Fibroblast of mammary gland (primary cell): ENCODE measurements at regions not wholly inside any gene's neighbourhood (a gene's known extent, or its start where the extent isn't known, plus 50 kb on each side); places are given as distances from the start of the nearest gene placed in this dataset.

Source experiments
- DNase-seq: peaks from one replicate; pipeline ENCODE4 v3.0.0-alpha.2; 2010; ENCODE audit warnings: low read depth
- H3K4me3 ChIP-seq: 2 replicates; pipeline ENCODE4 v1.5.1; 2011; ENCODE audit warnings: low read depth, mild to moderate bottlenecking, low read length, moderate library complexity; ENCODE audit not compliant: control insufficient read depth
- CTCF ChIP-seq: conservative IDR thresholded peaks from 2 replicates; pipeline ENCODE4 v1.5.1; 2011; ENCODE audit warnings: low read depth, low read length, inconsistent platforms; ENCODE audit not compliant: control insufficient read depth, insufficient read depth

GRCh38 chr3:103126115-103126514 is 691.3 kb downstream of the ZPLD1 start:
- H3K4me3 ChIP-seq, result no peak overlapping the region
- DNase-seq, result no peak
- TF ChIP-seq CTCF, result no peak

DNA sequence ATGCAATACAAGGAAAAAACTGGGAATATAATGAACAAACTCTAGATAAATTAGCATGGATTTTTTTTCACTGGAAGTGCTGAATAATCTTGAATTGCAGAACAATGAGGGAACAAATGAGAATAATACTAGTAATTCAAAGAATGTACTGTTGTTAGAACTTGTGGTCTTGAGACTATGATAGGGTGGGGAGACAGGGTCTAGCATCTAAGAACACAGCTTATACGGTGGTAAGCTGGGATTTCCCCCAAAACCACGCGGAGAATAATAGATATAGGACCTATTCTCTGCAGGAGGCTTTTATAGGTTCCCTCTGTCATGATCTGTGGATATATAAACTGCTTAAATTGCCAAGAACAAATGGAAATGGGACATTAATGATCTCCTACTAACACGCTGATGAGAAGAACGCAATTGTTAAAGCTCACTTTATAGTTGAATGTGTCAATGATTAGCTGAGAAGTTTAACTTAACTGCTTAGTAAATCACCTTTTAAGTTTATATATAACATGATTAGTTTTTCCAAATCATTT is 692.3 kb downstream of the ZPLD1 start:
- no peak overlapping the region for H3K4me3 ChIP-seq
- DNase-seq, result no peak
- TF ChIP-seq CTCF, result no peak

GRCh38 chr3:103127737-103128136 is 692.9 kb downstream of the ZPLD1 start:
- TF ChIP-seq CTCF, result no peak
- H3K4me3 ChIP-seq, result no peak overlapping the region
- DNase-seq, result no peak

DNA sequence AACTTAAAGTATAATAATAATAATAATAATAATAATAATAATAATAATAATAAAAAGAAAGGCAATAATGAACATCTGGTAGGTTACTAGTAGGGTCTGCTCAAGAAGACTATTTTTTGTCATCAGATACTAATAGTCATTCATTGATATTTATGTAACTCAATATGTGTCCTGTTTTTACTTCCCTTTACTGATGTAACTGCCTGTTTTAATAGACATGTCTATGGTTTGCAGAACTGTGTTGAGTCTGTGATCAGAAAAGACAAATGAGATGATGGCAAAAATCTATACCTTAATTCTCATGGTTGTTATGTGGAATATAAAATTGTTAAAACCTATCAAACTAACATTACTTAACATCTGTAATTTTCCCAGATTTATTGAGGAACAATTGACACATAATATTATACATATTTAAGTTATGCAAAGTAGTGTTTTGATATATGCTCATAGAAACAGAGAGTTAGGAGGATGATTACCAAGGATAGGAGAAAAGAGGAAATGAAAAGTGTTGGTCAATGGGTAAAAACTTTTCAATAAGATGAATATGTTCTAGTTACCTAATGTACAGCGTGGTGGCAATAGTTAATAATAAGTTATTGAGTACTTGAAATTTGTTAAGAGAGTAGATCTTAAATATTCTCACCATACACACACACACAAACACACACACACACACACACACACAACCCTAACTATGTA is 699.4 kb downstream of the ZPLD1 start:
- DNase-seq, result no peak
- H3K4me3 ChIP-seq, result no peak overlapping the region
- TF ChIP-seq CTCF, result no peak

DNA sequence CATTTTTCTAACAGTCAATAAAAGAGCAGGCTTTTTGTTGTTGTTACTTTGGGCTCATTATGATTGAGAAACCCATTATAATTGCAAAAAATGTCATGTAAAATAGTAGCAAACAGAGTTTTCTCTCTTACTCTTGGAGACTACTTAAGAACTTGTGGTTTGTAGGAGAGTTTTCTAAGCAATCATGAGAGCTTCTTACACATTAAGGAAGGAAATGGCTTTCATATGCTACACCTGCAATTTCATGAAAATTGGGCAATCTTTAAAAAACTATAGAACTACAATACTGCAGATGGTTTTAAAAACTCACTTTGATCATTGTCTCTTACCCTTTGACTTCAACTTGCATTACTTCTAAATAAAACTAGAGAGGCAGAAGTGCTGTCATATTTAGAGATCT is 701.8 kb downstream of the ZPLD1 start:
- DNase-seq, result no peak
- H3K4me3 ChIP-seq, result no peak overlapping the region
- no peak for TF ChIP-seq CTCF

GRCh38 chr3:103137830-103138229 is 703.0 kb downstream of the ZPLD1 start:
- no peak overlapping the region for H3K4me3 ChIP-seq
- no peak for TF ChIP-seq CTCF
- no peak for DNase-seq

GRCh38 chr3:103158183-103158582 is 723.4 kb downstream of the ZPLD1 start:
- no peak for TF ChIP-seq CTCF
- no peak for DNase-seq
- H3K4me3 ChIP-seq, result no peak overlapping the region
